OCI-LY1 (cell line): ENCODE measurements at regions not wholly inside any gene's neighbourhood (a gene's known extent, or its start where the extent isn't known, plus 50 kb on each side); places are given as distances from the start of the nearest gene placed in this dataset.

Experiments
- CTCF ChIP-seq: fragments of 200-600 bp; sonication (generic), shearing (Covaris generic); IDR thresholded peaks from 2 replicates; pipeline ENCODE4 v1.5.1; 2017; ENCODE audit warnings: mild to moderate bottlenecking, antibody characterized with exemption, low read length, moderate library complexity, mixed read lengths
- EZH2 ChIP-seq: fragments of 200-600 bp; sonication (generic), shearing (Covaris generic); IDR thresholded peaks from 2 replicates; pipeline ENCODE4 v1.8.0; 2017; ENCODE audit warnings: borderline replicate concordance, mixed run types, mild to moderate bottlenecking, antibody characterized with exemption, low read length, moderate library complexity, mixed read lengths

DNA sequence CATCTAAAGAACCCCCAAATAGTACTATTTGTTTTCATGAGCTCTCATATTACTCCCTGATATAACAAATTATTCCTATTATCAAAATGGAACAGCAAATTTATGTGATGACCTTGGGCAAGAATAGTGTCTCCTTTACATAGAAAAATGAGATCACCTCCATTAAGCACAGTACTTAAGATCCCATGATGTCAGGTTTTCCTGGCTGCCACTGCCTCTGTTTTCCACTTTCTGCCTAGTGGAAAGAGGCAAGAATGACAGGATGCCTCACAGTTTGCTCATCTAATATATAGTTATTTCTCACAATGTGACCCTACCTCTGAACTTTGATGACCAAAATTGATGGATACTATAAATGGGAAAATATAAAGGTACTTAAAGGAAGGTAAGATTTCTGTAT, 260.1 kb upstream of the SGK1 start:
- TF ChIP-seq CTCF (no peak), EZH2 (no peak)
